Activated T-helper 1 cell treated with anti-CD3 and anti-CD28 coated beads, Interleukin-12 subunit alpha, Interleukin-12 subunit beta, Interleukin-2, Interleukin-4 antibody, amounts not matched to agents 30 ng/mL and 10 ng/mL and 1 ng/mL, durations not matched to agents 14 hours and 24 hours and 36 hours (primary cell): ENCODE measurements at regions not wholly inside any gene's neighbourhood (a gene's known extent, or its start where the extent isn't known, plus 50 kb on each side); places are given as distances from the start of the nearest gene placed in this dataset.
"Not testable (repeated sequence)": the region's sequence is repeated elsewhere in the genome, so short reads cannot be mapped to it uniquely, and the experiment has no call there.

ENCODE experiments used
- DNase-seq: peaks from one replicate; pipeline ENCODE4 v3.0.0; 2021; ENCODE audit warnings: low spot score
- H3K27ac Mint-ChIP-seq: one replicate; pipeline ENCODE4 v1.8.0; 2021; ENCODE audit warnings: mild to moderate bottlenecking, mixed read lengths
- H3K27me3 Mint-ChIP-seq: one replicate; pipeline ENCODE4 v1.8.0; 2022; ENCODE audit warnings: mild to moderate bottlenecking, moderate library complexity, mixed read lengths; ENCODE audit not compliant: insufficient read depth
- H3K36me3 Mint-ChIP-seq: one replicate; pipeline ENCODE4 v1.8.0; 2021; ENCODE audit warnings: low read depth, mixed read lengths
- H3K4me1 Mint-ChIP-seq: one replicate; pipeline ENCODE4 v1.8.0; 2021; ENCODE audit warnings: low read depth, mixed read lengths
- H3K4me3 Mint-ChIP-seq: one replicate; pipeline ENCODE4 v1.8.0; 2021; ENCODE audit warnings: mild to moderate bottlenecking, moderate library complexity, mixed read lengths
- H3K9me3 Mint-ChIP-seq: one replicate; pipeline ENCODE4 v1.8.0; 2021; ENCODE audit warnings: mixed read lengths
- intact Hi-C: fragments of 100-400 bp; cut with micrococcal nuclease; formaldehyde crosslinking; loops from one replicate; pipeline ENCODE4 v1.15.1; 2024

GRCh38 chr15:84094720-84095119 lies 140.9 kb upstream of the GOLGA6L4 start:
- H3K9me3 Mint-ChIP-seq, H3K4me1 Mint-ChIP-seq, DNase-seq, H3K4me3 Mint-ChIP-seq, H3K36me3 Mint-ChIP-seq, H3K27me3 Mint-ChIP-seq, H3K27ac Mint-ChIP-seq, intact Hi-C loops: not testable (repeated sequence)

- DNase-seq, H3K4me1 Mint-ChIP-seq, H3K4me3 Mint-ChIP-seq, intact Hi-C loops, H3K9me3 Mint-ChIP-seq, H3K27ac Mint-ChIP-seq, H3K27me3 Mint-ChIP-seq, H3K36me3 Mint-ChIP-seq: not testable (repeated sequence)
These were observed 138.5 kb upstream of the GOLGA6L4 start for GRCh38 chr15:84097053-84097452.

DNA sequence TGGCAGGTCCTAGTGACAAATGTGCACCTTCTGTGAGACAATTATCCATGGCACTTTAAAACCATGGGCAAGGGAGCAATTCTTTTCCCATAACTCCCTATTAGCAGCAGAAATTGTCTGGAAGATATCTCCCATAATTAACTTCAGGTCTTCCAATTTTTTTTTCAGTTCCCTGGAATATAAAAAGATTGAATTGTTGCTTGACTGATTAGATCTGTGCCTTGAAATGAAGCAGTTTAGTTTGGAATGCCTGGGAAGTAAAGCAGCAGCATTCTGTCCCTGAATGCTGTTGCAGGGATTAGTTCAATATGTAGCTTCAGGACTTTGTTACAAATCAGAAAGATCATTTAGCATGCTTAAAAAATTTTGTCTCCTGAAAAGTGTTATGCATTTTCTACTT lies 137.0 kb upstream of the GOLGA6L4 start:
- Mint-ChIP-seq H3K27me3 (peaks cover 5% of the 10 kb centered on the region), H3K27ac (no peak overlapping the region), H3K36me3 (no peaks in the 10 kb centered on the region), H3K9me3 (no peaks in the 10 kb centered on the region), H3K4me1 (peaks cover 5% of the 10 kb centered on the region), H3K4me3 (no peak overlapping the region)
- no peak for DNase-seq
- intact Hi-C loops = no loop called here

DNA sequence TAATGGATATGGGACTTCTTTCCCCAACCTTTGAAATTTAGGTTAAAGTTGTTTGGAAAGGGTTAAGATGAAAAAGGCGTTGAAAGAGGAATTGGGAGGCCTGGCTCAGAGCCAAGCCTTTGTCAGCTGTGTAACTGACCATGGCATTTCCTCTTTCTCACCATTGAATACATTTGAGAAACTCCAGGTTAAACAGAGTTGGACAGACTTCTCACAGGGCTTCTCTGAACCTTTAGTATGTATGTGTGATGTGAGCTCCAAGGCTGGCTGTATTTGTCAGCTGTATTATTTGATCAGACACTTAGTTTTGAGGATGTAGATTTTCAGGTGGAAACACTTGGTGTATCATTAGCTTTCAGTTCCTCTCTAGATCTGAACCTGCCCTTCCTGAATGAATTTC lies 136.4 kb upstream of the GOLGA6L4 start:
- DNase-seq = no peak
- Mint-ChIP-seq H3K4me3 (no peak overlapping the region), H3K36me3 (no peaks in the 10 kb centered on the region), H3K9me3 (no peaks in the 10 kb centered on the region), H3K4me1 (peaks cover 5% of the 10 kb centered on the region), H3K27ac (no peak overlapping the region), H3K27me3 (peaks cover 5% of the 10 kb centered on the region)
- intact Hi-C loops = no loop called here

GRCh38 chr15:84103345-84103744 lies 132.2 kb upstream of the GOLGA6L4 start:
- H3K27me3 Mint-ChIP-seq = peaks cover 5% of the 10 kb centered on the region
- H3K4me3 Mint-ChIP-seq = no peak overlapping the region
- intact Hi-C loops = no loop called here
- DNase-seq = no peak
- H3K36me3 Mint-ChIP-seq = no peaks in the 10 kb centered on the region
- H3K9me3 Mint-ChIP-seq = no peaks in the 10 kb centered on the region
- no peak overlapping the region for H3K27ac Mint-ChIP-seq
- peaks cover 5% of the 10 kb centered on the region for H3K4me1 Mint-ChIP-seq

GRCh38 chr15:84104853-84105252 lies 130.7 kb upstream of the GOLGA6L4 start:
- H3K36me3 Mint-ChIP-seq = no peaks in the 10 kb centered on the region
- peaks cover 5% of the 10 kb centered on the region for H3K4me1 Mint-ChIP-seq
- peaks cover 9% of the 10 kb centered on the region for H3K27me3 Mint-ChIP-seq
- no peak for DNase-seq
- H3K27ac Mint-ChIP-seq = no peak overlapping the region
- no peaks in the 10 kb centered on the region for H3K9me3 Mint-ChIP-seq
- intact Hi-C loops = no loop called here
- H3K4me3 Mint-ChIP-seq = no peak overlapping the region

- H3K9me3 Mint-ChIP-seq = no peaks in the 10 kb centered on the region
- no peak for DNase-seq
- H3K4me3 Mint-ChIP-seq = no peak overlapping the region
- H3K36me3 Mint-ChIP-seq = no peaks in the 10 kb centered on the region
- H3K4me1 Mint-ChIP-seq = no peaks in the 10 kb centered on the region
- peaks cover 3% of the 10 kb centered on the region for H3K27me3 Mint-ChIP-seq
- H3K27ac Mint-ChIP-seq = no peak overlapping the region
- intact Hi-C loops = no loop called here
These were observed 126.8 kb upstream of the GOLGA6L4 start for GRCh38 chr15:84108728-84109127.

GRCh38 chr15:84111575-84111974 lies 124.0 kb upstream of the GOLGA6L4 start:
- no peak for DNase-seq
- Mint-ChIP-seq H3K9me3 (no peaks in the 10 kb centered on the region), H3K36me3 (no peaks in the 10 kb centered on the region), H3K4me1 (no peaks in the 10 kb centered on the region), H3K4me3 (no peak overlapping the region), H3K27me3 (peaks cover 5% of the 10 kb centered on the region), H3K27ac (no peak overlapping the region)
- intact Hi-C loops = no loop called here

- DNase-seq = no peak
- no peak overlapping the region for H3K4me3 Mint-ChIP-seq
- intact Hi-C loops = no loop called here
- H3K27ac Mint-ChIP-seq = no peak overlapping the region
- peaks cover 5% of the 10 kb centered on the region for H3K27me3 Mint-ChIP-seq
- H3K4me1 Mint-ChIP-seq = no peaks in the 10 kb centered on the region
- H3K36me3 Mint-ChIP-seq = no peaks in the 10 kb centered on the region
- no peaks in the 10 kb centered on the region for H3K9me3 Mint-ChIP-seq
These were observed 123.5 kb upstream of the GOLGA6L4 start for GRCh38 chr15:84112025-84112424.

DNA sequence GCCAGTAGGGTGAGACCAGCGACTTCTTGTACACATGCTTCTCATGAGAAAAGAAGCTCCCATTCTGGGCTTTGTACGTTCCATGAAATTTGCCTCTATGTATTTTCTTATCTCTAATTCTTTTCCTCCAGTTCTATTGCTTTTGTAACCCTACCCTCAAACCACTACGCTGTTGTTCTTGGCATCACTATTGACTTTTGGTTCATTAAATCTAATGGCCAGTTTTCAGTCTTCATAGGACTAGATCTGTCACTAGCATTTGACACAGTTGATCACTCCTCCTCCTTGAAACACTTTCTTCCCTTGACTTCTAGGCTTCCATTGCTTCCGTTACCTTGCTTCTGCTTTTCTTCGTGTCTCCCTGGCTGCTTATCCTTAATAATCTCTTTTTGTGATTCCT lies 121.7 kb upstream of the GOLGA6L4 start:
- no peaks in the 10 kb centered on the region for H3K4me1 Mint-ChIP-seq
- peaks cover 2% of the 10 kb centered on the region for H3K27me3 Mint-ChIP-seq
- no peak overlapping the region for H3K27ac Mint-ChIP-seq
- H3K36me3 Mint-ChIP-seq = no peaks in the 10 kb centered on the region
- DNase-seq = no peak
- no peaks in the 10 kb centered on the region for H3K9me3 Mint-ChIP-seq
- intact Hi-C loops = no loop called here
- no peak overlapping the region for H3K4me3 Mint-ChIP-seq

DNA sequence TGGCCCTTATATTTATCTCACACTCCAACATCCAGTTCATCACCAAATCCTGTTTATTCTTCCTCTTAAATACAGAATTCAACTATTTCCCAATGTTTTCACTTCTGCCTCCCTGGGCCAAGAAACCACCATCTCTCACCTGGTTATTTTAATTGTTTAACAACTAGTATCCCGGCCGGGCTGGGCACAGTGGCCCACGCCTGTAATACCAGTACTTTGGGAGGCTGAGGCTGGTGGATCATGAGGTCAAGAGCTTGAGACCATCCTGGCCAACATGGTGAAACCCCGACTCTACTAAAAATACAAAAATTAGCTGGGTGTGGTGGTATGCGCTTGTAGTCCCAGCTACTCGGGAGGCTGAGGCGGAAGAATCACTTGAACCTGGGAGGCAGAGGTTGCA lies 120.9 kb upstream of the GOLGA6L4 start:
- intact Hi-C loops, H3K4me1 Mint-ChIP-seq, H3K27ac Mint-ChIP-seq, H3K36me3 Mint-ChIP-seq, H3K27me3 Mint-ChIP-seq, DNase-seq, H3K4me3 Mint-ChIP-seq, H3K9me3 Mint-ChIP-seq: not testable (repeated sequence)

DNA sequence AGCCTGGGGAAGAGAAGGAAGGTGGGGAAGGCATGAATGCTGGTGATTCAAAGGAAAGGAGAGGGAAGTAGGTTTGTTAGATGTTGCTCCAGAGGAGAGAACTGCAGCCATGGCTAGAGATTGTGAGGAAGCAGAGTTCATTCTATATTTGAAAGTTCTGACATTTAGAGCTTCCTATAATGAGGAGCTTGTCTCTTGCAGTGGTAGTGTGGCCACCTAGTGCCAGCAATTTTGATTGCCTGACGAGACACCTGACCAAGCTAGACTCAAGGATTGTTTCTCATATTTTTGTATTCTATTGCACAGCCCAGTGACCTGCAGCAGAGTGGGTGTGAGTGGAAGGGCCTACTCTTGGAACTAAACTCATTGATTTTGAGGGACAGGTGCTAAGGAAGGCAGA lies 116.2 kb upstream of the GOLGA6L4 start:
- H3K27ac Mint-ChIP-seq, H3K4me1 Mint-ChIP-seq, DNase-seq: not testable (repeated sequence)

DNA sequence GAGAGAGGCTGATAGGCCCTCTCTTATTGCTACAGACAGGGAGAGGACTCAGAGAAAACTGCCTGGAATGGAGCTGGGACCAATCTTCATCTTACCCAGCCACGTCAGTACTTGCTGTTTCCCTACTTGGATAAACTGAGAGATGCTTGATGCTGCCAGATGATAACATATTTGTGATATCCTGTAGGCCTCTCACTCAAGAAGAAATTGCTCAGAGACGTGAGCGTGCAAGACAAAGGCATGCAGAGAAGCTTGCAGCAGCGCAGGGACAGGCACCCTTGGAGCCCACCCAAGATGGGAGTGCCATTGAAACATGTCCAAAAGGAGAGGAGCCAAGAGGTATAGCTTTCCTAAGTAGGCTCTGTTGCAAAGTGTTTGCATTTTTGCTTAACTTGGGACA lies 114.7 kb upstream of the GOLGA6L4 start:
- H3K36me3 Mint-ChIP-seq, intact Hi-C loops, H3K9me3 Mint-ChIP-seq, H3K27ac Mint-ChIP-seq, DNase-seq, H3K4me1 Mint-ChIP-seq, H3K4me3 Mint-ChIP-seq, H3K27me3 Mint-ChIP-seq: not testable (repeated sequence)

More for the DNA sequence above, 116.2 kb upstream of the GOLGA6L4 start:
- intact Hi-C loops, H3K4me3 Mint-ChIP-seq, H3K27me3 Mint-ChIP-seq, H3K9me3 Mint-ChIP-seq, H3K36me3 Mint-ChIP-seq: not testable (repeated sequence)

DNA sequence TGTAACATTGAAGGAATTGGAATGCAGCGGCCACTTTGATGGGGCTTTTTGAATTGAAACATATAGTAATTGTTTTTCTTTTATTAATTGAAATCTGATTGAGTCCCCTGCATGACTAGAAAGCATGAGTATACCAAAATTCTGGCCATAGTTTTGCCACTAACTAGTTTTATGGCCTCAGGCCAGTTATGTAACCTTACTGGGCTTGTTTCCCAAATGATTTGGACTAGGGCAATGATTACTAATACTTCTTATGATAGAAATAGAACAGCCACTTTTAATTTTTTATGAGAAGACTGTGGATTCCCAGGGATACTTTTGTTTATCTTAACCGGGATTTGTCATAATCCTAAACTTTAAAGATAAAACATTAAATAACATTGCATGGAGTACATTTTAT lies 106.9 kb upstream of the GOLGA6L4 start:
- H3K36me3 Mint-ChIP-seq, DNase-seq, intact Hi-C loops, H3K4me1 Mint-ChIP-seq, H3K9me3 Mint-ChIP-seq, H3K4me3 Mint-ChIP-seq, H3K27ac Mint-ChIP-seq: not testable (repeated sequence)
- peaks cover 19% of the 10 kb centered on the region for H3K27me3 Mint-ChIP-seq
